ENCODE measurements at regions not wholly inside any gene's neighbourhood (a gene's known extent, or its start where the extent isn't known, plus 50 kb on each side); places are given as distances from the start of the nearest gene placed in this dataset.

GRCh38 chr10:64158551-64158950, 637.4 kb downstream of the REEP3 start:
- TF ChIP-seq CTCF (IDR thresholded peaks at IDR 0.05): no peak
- TF ChIP-seq EZH2 (IDR thresholded peaks at IDR 0.05): no peak

Data from neural progenitor cell (in vitro differentiated cells).